Stimulated activated naive CD8-positive, alpha-beta T cell treated with anti-CD3 and anti-CD28 coated beads, Interleukin-15, Interleukin-2, amounts not matched to agents 100 ng/mL and 50 ng/mL, for 24 hours (primary cell): ENCODE measurements at regions not wholly inside any gene's neighbourhood (a gene's known extent, or its start where the extent isn't known, plus 50 kb on each side); places are given as distances from the start of the nearest gene placed in this dataset.

Experiments
- H3K27ac Mint-ChIP-seq: one replicate; pipeline ENCODE4 v1.8.0; 2021; ENCODE audit warnings: mild to moderate bottlenecking, mixed read lengths
- H3K27me3 Mint-ChIP-seq: one replicate; pipeline ENCODE4 v1.8.0; 2021; ENCODE audit warnings: mixed read lengths
- H3K36me3 Mint-ChIP-seq: one replicate; pipeline ENCODE4 v1.8.0; 2021; ENCODE audit warnings: low read depth, mixed read lengths
- H3K4me1 Mint-ChIP-seq: one replicate; pipeline ENCODE4 v1.8.0; 2021; ENCODE audit warnings: low read depth, mixed read lengths
- H3K4me3 Mint-ChIP-seq: one replicate; pipeline ENCODE4 v1.8.0; 2021; ENCODE audit warnings: mild to moderate bottlenecking, mixed read lengths
- H3K9me3 Mint-ChIP-seq: one replicate; pipeline ENCODE4 v1.8.0; 2021; ENCODE audit warnings: mixed read lengths

DNA sequence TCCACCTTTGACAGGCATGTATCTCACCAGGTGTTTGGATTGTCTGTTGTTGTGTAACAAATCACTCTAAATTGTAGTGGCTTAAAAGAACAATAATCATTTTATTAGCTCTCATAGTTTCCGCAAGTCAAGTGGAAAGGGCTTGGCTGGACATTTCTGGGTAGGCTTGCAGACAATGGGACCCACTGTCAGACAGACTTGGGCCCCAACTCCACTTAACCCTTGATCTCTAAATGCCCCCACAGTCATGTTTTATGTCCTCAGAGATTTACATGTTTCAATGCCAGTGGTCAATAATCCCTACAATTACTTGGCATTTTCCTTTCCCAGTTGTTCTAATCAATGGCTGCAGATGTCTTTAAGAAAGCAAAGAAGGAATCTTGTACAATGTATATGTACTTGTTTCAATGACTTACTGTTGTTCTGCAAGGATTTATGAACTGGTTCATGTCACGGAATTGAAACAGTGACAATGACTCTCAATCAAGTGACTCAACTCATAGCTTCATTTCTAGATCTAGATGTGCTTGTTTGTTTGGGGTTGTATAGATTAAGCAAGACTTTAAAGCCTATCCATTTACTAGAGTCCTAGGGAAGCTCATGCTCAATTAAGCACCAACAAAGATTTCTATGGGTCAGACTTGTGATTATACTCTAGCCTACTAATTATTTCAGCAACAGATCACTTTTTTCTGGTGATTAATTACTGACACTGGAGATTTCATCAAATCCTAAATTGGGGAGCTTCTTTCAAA lies 510.1 kb upstream of the NBEA start:
- Mint-ChIP-seq H3K27ac (no peak overlapping the region), H3K4me1 (no peaks in the 10 kb centered on the region), H3K4me3 (no peak overlapping the region), H3K36me3 (no peaks in the 10 kb centered on the region), H3K27me3 (no peaks in the 10 kb centered on the region), H3K9me3 (peaks cover 4% of the 10 kb centered on the region)

DNA sequence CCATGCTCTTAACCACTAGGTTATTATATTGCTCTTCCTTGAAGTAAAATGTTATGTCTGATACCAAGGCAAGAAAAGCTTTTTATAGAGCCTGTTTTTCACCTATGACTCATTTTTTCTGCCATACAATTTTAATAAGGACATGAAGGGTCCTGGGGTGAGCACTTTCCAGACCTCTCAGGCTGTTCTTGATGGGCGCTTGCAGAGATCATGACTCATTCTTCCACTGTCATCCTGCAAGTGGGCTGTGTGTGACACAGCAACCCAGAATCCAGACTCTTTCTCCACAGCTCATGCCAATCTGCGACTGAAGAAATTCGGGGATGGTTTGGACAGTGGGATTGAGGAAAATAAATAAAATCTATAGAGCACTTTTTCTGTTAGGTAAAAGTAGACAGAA lies 506.7 kb upstream of the NBEA start:
- no peak overlapping the region for H3K4me3 Mint-ChIP-seq
- no peaks in the 10 kb centered on the region for H3K4me1 Mint-ChIP-seq
- H3K27ac Mint-ChIP-seq = no peak overlapping the region
- no peaks in the 10 kb centered on the region for H3K36me3 Mint-ChIP-seq
- H3K27me3 Mint-ChIP-seq = no peaks in the 10 kb centered on the region
- no peaks in the 10 kb centered on the region for H3K9me3 Mint-ChIP-seq

DNA sequence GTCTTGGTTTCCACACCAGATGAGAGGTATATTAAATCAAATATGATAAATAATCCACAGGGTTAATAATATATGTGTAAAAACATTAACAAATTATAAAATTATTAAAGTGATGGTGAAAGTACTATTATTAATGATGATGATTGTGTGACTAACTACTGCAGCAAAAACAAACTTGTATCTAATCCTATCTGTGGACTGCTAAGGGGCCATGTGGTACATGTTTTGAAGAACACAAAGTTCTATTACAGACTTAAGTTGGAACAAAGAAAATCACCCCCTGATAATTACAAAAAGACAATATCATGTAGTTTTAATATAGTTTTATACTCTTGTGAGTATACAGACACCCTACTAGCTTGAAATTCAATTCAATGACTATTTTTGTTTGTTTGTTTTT lies 504.2 kb upstream of the NBEA start:
- H3K27ac Mint-ChIP-seq = no peak overlapping the region
- H3K4me3 Mint-ChIP-seq = no peak overlapping the region
- no peaks in the 10 kb centered on the region for H3K36me3 Mint-ChIP-seq
- H3K27me3 Mint-ChIP-seq = no peaks in the 10 kb centered on the region
- no peaks in the 10 kb centered on the region for H3K9me3 Mint-ChIP-seq
- H3K4me1 Mint-ChIP-seq = no peaks in the 10 kb centered on the region

GRCh38 chr13:34452831-34453230 lies 489.2 kb upstream of the NBEA start:
- Mint-ChIP-seq H3K27ac (no peak overlapping the region), H3K36me3 (no peaks in the 10 kb centered on the region), H3K9me3 (peaks cover 12% of the 10 kb centered on the region), H3K4me3 (no peak overlapping the region), H3K4me1 (no peaks in the 10 kb centered on the region), H3K27me3 (no peaks in the 10 kb centered on the region)

DNA sequence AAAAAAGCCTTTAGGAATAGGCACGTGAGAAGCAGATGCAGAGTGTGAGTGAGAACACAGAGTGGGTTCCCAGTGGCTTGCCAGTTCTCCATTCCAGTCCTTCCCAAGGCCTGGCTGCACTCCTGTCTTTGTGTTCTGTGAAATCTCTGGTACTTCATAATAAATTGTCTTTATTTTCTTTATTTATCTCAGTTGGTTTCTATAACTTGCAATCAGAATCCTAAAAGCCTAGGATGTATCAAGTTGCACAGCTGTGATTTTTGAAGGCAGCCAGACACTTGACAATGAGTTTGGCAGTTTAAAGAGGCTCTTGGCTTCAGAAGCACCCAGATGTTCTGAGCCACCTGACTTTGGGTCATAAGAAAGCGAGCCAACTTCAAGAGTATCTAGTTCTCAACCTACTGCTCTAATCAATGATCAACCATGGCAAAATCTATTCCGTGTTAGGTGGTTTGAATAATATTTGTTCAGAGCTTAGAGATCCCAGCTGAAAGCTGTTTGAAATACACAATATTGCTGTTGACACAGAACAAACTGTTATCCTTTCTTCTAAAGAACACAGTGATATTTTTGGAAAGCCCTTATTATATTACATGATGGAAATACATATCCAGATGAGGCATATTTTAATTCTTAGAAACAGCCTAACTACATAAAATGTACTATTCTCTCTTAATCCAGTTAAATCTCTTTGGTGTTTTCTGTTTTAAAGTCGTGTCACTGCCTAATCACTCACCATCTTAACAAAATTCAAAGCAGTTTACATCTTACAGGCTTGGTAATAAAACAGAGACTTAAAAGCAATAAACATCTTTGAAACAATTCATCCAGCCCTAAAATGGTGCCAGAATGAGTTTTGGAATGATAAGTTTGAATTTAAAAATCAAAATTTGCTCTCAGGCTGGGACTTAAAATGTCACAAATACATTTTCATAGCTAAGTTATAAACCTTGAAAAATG lies 483.0 kb upstream of the NBEA start:
- Mint-ChIP-seq H3K4me3 (no peak overlapping the region), H3K27ac (no peak overlapping the region), H3K27me3 (no peaks in the 10 kb centered on the region), H3K36me3 (no peaks in the 10 kb centered on the region), H3K4me1 (no peaks in the 10 kb centered on the region), H3K9me3 (peaks cover 7% of the 10 kb centered on the region)

DNA sequence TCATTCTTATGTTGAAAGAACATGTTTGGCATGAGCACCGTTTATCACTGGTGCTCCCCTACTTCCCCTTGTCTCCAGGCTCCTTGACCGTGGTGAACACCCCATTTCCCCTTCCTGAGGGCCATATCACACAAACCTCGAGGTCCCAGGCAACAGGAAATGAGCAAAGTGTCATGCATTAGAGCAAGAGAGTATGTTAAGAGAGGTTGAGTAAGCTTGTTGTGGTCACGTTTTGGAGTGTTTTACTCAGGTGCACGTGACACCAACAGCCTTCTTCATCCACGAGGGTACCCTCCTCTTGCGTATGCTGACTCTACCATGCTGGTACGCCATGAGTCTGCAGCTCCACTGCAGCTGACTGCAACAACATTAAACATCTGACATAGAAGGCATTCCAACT lies 482.2 kb upstream of the NBEA start:
- Mint-ChIP-seq H3K27ac (no peak overlapping the region), H3K9me3 (peaks cover 3% of the 10 kb centered on the region), H3K4me1 (no peaks in the 10 kb centered on the region), H3K4me3 (no peak overlapping the region), H3K36me3 (no peaks in the 10 kb centered on the region), H3K27me3 (no peaks in the 10 kb centered on the region)

DNA sequence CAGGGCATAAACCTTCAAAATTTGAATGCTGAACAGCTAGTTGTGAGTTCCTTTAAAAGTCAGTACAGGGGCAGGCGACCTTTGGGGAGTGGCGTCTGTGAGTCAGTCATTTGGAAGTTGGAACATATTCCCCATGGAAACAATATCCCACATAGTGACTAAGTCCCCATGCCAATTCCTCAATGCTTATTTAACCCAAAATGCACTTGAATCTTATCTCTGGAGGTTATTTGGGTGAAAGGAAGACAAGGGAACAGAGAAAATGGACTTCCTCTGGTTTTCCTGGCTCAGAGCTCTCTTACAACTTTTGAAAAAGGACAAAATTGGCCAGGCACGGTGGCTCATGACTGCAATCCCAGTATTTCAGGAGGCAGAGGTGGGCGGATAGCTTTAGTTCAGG lies 479.2 kb upstream of the NBEA start:
- H3K9me3 Mint-ChIP-seq = no peaks in the 10 kb centered on the region
- H3K36me3 Mint-ChIP-seq = no peaks in the 10 kb centered on the region
- no peak overlapping the region for H3K27ac Mint-ChIP-seq
- H3K27me3 Mint-ChIP-seq = no peaks in the 10 kb centered on the region
- no peaks in the 10 kb centered on the region for H3K4me1 Mint-ChIP-seq
- no peak overlapping the region for H3K4me3 Mint-ChIP-seq

- Mint-ChIP-seq H3K36me3 (no peaks in the 10 kb centered on the region), H3K4me1 (no peaks in the 10 kb centered on the region), H3K9me3 (no peaks in the 10 kb centered on the region)
These were observed 478.1 kb upstream of the NBEA start for GRCh38 chr13:34464011-34464410.

DNA sequence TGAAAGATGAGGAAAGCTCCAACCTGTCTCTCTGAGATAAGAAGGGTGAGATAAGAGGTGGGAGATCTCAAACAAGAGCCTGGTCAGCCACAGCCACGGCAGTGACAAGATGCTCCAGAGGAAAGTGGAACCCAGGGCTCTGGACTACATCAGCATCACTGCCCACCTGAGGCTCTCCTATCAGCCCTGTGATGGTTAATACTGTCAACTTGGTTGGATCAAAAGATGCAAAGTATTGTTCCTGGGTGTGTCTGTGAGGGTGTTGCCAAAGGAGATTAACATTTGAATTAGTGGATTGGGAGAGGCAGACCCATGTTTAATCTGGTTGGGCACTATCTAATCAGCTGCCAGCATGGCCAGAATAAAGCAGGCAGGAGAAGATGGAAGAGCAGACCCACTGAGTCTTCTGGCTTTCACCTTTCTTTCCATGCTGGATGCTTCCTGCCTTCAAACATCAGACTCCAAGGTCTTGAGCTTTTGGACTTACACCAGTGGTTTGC lies 476.6 kb upstream of the NBEA start:
- no peaks in the 10 kb centered on the region for H3K27me3 Mint-ChIP-seq
- H3K9me3 Mint-ChIP-seq = no peaks in the 10 kb centered on the region
- H3K4me3 Mint-ChIP-seq = no peak overlapping the region
- H3K36me3 Mint-ChIP-seq = no peaks in the 10 kb centered on the region
- no peak overlapping the region for H3K27ac Mint-ChIP-seq
- H3K4me1 Mint-ChIP-seq = no peaks in the 10 kb centered on the region

More at GRCh38 chr13:34464011-34464410, 478.1 kb upstream of the NBEA start:
- H3K27ac Mint-ChIP-seq = no peak overlapping the region
- no peak overlapping the region for H3K4me3 Mint-ChIP-seq
- H3K27me3 Mint-ChIP-seq = no peaks in the 10 kb centered on the region

GRCh38 chr13:34466301-34466700 lies 475.8 kb upstream of the NBEA start:
- Mint-ChIP-seq H3K4me1 (no peaks in the 10 kb centered on the region), H3K9me3 (peaks cover 4% of the 10 kb centered on the region), H3K27ac (no peak overlapping the region), H3K4me3 (no peak overlapping the region), H3K27me3 (no peaks in the 10 kb centered on the region), H3K36me3 (no peaks in the 10 kb centered on the region)

DNA sequence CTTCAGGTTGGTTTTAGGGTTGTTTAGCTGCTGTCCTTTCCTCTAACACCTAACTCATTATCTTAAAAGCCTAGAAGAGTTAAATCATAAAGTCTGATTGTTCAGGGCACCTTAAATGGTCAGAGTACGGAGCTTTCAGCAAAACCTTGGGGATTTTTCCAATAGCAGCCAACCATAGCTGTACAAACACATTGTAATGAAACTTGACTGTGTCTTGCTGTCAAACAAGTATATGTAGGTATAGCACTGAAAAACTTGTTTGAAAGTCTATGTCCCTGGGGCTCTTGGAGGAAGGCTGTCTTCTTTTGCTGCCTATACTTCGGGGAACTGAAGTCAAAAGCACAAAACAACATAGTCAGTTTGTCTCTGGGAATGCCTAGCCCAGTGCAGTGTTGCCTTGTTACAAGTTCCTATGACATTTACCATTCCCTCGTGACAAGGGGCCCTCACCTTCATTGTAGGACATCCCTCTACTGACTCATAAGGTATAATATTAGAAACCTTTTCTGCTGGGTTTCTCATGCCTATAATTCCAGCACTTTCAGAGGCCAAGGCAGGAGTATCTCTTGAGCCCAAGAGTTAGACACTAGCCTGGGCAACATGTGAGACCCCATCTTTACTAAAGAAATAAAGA lies 474.5 kb upstream of the NBEA start:
- Mint-ChIP-seq H3K27ac (no peak overlapping the region), H3K9me3 (peaks cover 8% of the 10 kb centered on the region), H3K4me3 (no peak overlapping the region), H3K4me1 (no peaks in the 10 kb centered on the region), H3K36me3 (no peaks in the 10 kb centered on the region), H3K27me3 (no peaks in the 10 kb centered on the region)

DNA sequence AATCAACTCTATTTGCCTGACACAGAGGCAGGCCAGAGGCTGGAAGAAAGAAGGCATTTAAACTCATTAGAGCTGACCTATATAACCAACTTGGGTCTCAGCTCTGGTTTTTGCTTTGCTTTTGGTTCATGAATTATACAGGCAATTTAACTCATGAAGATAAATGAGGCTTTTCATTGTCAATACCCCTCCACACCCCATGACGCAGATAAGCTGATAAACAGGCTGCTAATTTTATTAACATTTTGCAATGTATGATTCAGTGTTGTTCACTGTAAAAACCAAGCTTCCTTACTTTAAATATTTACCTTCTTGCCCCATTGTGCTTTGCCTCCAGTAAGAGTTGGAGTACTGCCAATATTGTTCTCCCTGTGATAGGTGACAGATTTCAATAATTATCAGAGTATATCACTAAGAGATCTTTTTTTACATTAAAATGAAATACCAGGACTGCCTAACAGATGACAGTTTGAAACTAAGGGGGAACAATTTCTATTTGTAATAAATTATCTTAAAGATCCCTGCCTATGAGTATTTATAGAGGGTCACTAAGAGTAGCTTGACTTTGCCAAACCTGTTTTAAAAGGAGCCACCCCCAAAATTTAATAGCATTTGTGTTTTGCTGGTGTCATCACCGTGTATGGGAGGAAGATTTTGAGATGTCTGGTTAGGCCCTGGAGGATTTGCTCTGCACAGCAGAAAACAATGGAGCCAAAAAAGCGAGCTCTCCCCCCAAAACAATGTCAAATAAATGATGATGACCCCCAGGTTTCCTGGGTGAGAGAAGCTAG lies 472.7 kb upstream of the NBEA start:
- peaks cover 8% of the 10 kb centered on the region for H3K9me3 Mint-ChIP-seq
- H3K36me3 Mint-ChIP-seq = no peaks in the 10 kb centered on the region
- no peaks in the 10 kb centered on the region for H3K4me1 Mint-ChIP-seq
- H3K4me3 Mint-ChIP-seq = no peak overlapping the region
- H3K27ac Mint-ChIP-seq = no peak overlapping the region
- no peaks in the 10 kb centered on the region for H3K27me3 Mint-ChIP-seq

DNA sequence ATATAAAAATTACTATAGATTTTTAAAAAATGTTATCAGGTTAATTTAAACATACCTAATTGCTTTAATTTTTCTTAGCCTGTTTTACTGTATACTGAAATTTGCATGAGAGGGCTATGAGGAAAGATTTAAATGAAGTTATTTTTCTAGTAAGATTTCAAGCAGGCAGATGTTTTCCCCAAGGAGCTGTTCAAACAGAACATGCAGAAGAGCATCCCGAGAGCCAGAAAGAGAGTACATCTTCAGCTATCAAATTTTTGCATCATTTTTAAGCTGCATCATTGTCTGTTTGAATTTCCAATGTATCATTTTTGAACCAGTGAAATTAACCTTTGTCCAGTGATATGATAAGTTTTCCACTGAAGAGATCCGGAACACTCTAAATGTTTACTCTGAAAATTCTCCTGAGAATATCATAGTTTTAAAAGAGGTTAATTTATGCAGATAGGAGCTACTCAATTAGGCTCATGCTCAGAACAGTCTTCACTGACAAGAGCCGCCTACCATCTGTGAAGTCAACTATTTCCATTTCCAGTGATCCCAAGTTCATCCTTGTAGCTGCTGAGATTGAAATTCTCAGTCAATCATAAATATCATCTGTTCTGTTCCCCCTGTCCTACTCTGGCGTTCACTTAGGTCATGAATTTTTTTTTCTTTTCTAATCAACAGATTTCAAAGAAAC lies 467.7 kb upstream of the NBEA start:
- no peaks in the 10 kb centered on the region for H3K27me3 Mint-ChIP-seq
- H3K27ac Mint-ChIP-seq = no peak overlapping the region
- H3K36me3 Mint-ChIP-seq = no peaks in the 10 kb centered on the region
- H3K9me3 Mint-ChIP-seq = peaks cover 8% of the 10 kb centered on the region
- no peak overlapping the region for H3K4me3 Mint-ChIP-seq
- H3K4me1 Mint-ChIP-seq = no peaks in the 10 kb centered on the region

DNA sequence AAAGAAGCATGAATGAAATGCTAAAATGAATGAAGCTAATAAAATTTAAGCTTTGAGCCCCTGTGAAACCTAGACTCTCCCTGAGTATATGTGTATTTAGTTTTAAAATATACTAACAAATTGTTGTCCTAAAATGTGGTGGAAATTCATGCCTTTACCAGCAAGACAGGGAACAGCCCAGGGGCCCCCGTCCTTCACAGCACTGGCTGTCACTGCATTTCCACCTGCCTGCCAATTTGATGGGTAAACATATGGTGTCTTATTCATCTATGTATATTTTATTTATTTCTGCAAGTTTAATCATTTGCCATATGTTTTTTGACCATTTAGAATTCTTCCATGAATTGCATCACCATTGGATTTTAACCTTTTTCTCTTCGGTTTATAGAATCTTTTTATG lies 463.7 kb upstream of the NBEA start:
- Mint-ChIP-seq H3K27me3 (no peaks in the 10 kb centered on the region), H3K36me3 (no peaks in the 10 kb centered on the region), H3K4me3 (no peak overlapping the region), H3K4me1 (no peaks in the 10 kb centered on the region), H3K9me3 (no peaks in the 10 kb centered on the region), H3K27ac (no peak overlapping the region)
